Right atrium auricular region (tissue), 2 donors: ENCODE measurements at regions not wholly inside any gene's neighbourhood (a gene's known extent, or its start where the extent isn't known, plus 50 kb on each side); places are given as distances from the start of the nearest gene placed in this dataset.

Experiments used
- DNase-seq: peaks from one replicate; pipeline ENCODE4 v3.0.0-alpha.2; 2019; ENCODE audit warnings: low spot score
- H3K27ac ChIP-seq, 2 donors: fragments of 200-600 bp; sonication (generic); 1 replicate in 1 of 2; 2 replicates in 1 of 2; pipeline ENCODE4 v1.5.1; 2016 to 2019
- H3K27me3 ChIP-seq, 2 donors: fragments of 200-600 bp; sonication (generic); one replicate each; pipeline versions ENCODE4 v1.5.1 to v1.6.0; 2017 to 2019
- H3K36me3 ChIP-seq: fragments of 200-600 bp; sonication (generic); one replicate; pipeline ENCODE4 v1.5.1; 2016
- H3K4me1 ChIP-seq, 2 donors: fragments of 200-600 bp; sonication (generic); one replicate each; pipeline versions ENCODE4 v1.5.1 to v1.6.0; 2017 to 2019
- H3K4me3 ChIP-seq, 2 donors: fragments of 200-600 bp; sonication (generic); 1 replicate in 1 of 2; 2 replicates in 1 of 2; pipeline ENCODE4 v1.5.1; 2017 to 2019; ENCODE audit warnings: mild to moderate bottlenecking in 1 of 2, moderate library complexity in 1 of 2
- H3K9me3 ChIP-seq, 2 donors: fragments of 200-600 bp; sonication (generic); one replicate each; pipeline ENCODE4 v1.5.1; 2019
- CTCF ChIP-seq, 2 donors: fragments of 200-600 bp; sonication (generic); IDR thresholded peaks; one replicate each; pipeline ENCODE4 v1.5.1; 2019; ENCODE audit warnings: antibody characterized with exemption in 2 of 2

DNA sequence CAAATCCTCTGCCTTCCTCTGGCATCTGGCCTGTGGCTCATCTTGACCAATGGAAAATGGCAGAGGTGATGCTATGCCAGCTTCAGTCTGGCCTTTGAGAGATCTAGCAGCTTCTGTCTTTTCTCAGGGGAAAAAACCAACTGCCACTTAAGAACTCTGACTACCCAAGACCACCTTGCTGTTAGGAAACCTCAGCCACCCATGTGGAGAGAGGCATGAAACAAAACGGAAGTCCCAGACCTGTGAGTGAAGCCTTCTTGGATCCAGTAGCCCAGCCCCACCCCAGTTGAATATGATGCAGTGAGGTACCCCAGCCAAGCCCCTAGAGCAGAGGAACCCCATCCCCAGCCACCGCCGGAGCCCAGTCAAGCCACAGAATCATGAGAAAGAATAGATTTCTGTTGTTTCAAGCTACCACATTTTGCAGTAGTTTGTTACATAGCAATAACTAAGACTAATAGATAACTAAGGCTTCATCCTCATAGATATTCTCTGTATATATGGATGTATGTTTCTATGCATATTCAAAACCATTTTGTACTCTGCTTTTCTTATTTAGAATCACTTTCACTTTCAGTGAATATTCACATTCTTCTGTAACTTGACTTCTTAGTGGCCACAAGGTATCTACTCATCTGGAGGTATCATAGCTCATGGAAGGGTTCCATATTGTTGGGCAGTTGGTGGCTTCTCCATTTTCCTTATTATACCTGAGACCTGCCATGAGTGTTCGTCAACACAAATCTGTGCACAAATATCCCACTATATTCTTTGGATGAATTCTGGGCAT is 142.1 kb downstream of the FBXO15 start:
- no peaks in the 10 kb centered on the region for H3K27me3 ChIP-seq
- H3K27ac ChIP-seq = no peak overlapping the region
- H3K4me3 ChIP-seq = no peak overlapping the region
- DNase-seq = no peak
- H3K4me1 ChIP-seq = no peaks in the 10 kb centered on the region
- no peak for TF ChIP-seq CTCF (IDR thresholded peaks at IDR 0.05)
- no peaks in the 10 kb centered on the region for H3K9me3 ChIP-seq
- H3K36me3 ChIP-seq = no peaks in the 10 kb centered on the region

DNA sequence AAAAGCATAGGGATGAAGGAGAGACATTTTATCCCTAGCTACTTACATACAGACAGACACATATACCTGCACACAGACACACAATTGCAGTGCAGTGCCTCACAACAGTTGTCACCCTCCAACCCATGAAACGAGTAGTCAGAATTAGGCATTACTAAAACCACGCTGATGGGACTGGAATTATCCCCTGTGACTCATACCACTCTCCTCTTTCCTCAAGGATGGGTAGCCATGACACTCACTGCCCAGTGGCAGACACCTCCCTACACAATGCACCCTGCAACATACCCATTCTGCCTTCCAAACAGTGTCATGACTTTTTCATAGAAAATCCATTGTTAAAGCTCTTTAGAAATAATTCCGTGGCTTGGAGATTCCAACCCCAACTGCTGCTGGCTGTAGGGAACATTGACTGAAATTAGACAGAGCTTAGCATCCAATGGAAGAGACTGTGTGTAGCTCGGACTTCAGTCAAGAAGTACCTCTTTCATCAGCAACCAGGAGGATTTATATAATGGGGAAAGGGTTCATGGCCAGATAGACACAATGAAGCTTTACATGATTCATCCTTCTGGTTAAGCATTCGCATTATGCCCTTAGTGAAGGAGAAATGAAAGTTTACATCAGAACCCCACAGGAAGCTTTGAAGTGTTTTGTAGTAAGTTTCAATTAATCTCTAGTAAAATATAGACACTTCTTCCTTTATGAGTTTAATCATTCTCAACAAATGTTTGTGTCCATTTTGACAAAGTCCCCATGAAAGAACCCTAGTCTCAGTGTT is 155.2 kb downstream of the FBXO15 start:
- no peak overlapping the region for H3K27ac ChIP-seq
- H3K36me3 ChIP-seq = no peaks in the 10 kb centered on the region
- TF ChIP-seq CTCF (IDR thresholded peaks at IDR 0.05) = no peak
- no peaks in the 10 kb centered on the region for H3K27me3 ChIP-seq
- no peak for DNase-seq
- no peaks in the 10 kb centered on the region for H3K4me1 ChIP-seq
- no peak overlapping the region for H3K4me3 ChIP-seq
- no peaks in the 10 kb centered on the region for H3K9me3 ChIP-seq

DNA sequence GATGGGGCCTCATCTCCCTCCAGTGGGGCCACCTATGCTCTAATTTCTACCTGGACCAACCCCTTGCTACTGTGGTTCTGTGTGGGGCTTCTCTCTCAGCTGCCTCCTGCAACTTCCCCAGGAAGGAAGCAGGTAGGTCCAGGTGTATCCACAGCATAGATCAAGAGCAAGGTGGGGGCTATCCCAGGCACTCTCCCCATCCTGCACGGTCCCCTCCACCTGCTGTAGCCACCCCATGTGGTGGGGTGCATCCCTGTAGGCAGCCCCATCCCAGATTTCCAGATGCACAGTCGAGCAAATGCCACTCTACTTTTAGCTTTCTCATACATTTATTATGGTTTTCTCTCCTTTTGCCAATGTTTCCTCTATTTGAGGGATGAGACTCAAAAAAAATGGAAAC is 156.1 kb downstream of the FBXO15 start:
- no peaks in the 10 kb centered on the region for H3K9me3 ChIP-seq
- no peak for DNase-seq
- no peak for TF ChIP-seq CTCF (IDR thresholded peaks at IDR 0.05)
- H3K27me3 ChIP-seq = no peaks in the 10 kb centered on the region
- no peaks in the 10 kb centered on the region for H3K36me3 ChIP-seq
- H3K4me1 ChIP-seq = no peaks in the 10 kb centered on the region
- H3K4me3 ChIP-seq = no peak overlapping the region
- H3K27ac ChIP-seq = no peak overlapping the region

- H3K36me3 ChIP-seq = no peaks in the 10 kb centered on the region
- H3K9me3 ChIP-seq = no peaks in the 10 kb centered on the region
- no peak overlapping the region for H3K4me3 ChIP-seq
- no peak overlapping the region for H3K27ac ChIP-seq
- no peak for TF ChIP-seq CTCF (IDR thresholded peaks at IDR 0.05)
- H3K4me1 ChIP-seq = no peaks in the 10 kb centered on the region
- no peak for DNase-seq
- H3K27me3 ChIP-seq = no peaks in the 10 kb centered on the region
Measured at GRCh38 chr18:73990258-73990657, 157.4 kb downstream of the FBXO15 start.

DNA sequence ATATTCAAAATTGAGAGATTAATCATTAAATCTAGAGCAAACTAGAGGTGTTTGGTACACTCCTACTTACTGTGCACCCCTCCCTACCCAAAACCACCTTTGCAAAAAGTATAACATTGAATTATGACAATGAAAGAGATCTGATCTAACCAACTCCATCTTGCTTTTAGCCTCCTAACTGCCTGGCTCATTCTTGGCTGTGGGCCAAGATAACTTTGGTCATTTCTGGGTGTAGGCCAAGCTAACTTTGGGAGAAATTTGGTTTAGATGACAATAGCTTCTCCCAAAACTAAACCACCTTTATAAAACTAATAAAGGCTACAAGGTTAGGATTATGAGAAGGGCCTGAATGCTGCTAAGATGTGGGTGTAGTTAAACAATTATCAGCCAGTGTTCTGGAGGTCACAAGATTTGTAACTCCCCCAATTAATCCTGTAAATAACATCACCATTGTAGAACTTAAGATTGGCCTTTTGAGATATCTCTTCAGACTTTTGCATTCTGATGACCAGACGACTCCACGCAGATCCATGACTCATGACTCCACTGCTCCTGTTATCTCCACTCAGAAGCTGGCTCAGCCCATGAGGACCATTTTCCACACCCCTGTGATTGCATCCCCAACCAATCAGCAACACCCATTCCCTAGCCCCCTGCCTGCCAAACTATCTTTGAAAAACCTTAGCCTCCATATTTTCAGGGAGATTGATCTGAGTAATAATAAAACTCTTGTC is 160.2 kb downstream of the FBXO15 start:
- H3K27ac ChIP-seq = no peak overlapping the region
- no peak for TF ChIP-seq CTCF (IDR thresholded peaks at IDR 0.05)
- H3K9me3 ChIP-seq = no peaks in the 10 kb centered on the region
- H3K4me1 ChIP-seq = no peaks in the 10 kb centered on the region
- H3K27me3 ChIP-seq = no peaks in the 10 kb centered on the region
- DNase-seq = no peak
- no peaks in the 10 kb centered on the region for H3K36me3 ChIP-seq
- H3K4me3 ChIP-seq = no peak overlapping the region
